ENCODE measurements at regions not wholly inside any gene's neighbourhood (a gene's known extent, or its start where the extent isn't known, plus 50 kb on each side); places are given as distances from the start of the nearest gene placed in this dataset.
A peak's percentile ranks its signal among the peaks of the same experiment; 100 is the strongest.

- POLR2A ChIA-PET (ENCODE audit: low non-redundant PET), result no interaction called here
- TF ChIP-seq CTCF (conservative IDR thresholded peaks at IDR 0.05; ENCODE audit: low read depth), result no peak
Observed at GRCh38 chr9:567128-567746, 274.3 kb upstream of the DMRT1 start.

GRCh38 chr9:567747-568305, 273.7 kb upstream of the DMRT1 start:
- no peak overlapping the region for H3K27ac ChIP-seq
- no peak for TF ChIP-seq CTCF (conservative IDR thresholded peaks at IDR 0.05; ENCODE audit: low read depth)
- CTCF ChIA-PET, result no interaction called here
- no peak for DNase-seq (ENCODE audit: low spot score)
- POLR2A ChIA-PET (ENCODE audit: low non-redundant PET), result no interaction called here

More at GRCh38 chr9:567128-567746, 274.3 kb upstream of the DMRT1 start:
- H3K27ac ChIP-seq, result no peak overlapping the region
- CTCF ChIA-PET, result no interaction called here
- DNase-seq (ENCODE audit: low spot score), result no peak

- DNase-seq (ENCODE audit: low spot score), result no peak
- ChIA-PET CTCF (no interaction called here), POLR2A (ENCODE audit: low non-redundant PET) (no interaction called here)
- no peak for TF ChIP-seq CTCF (conservative IDR thresholded peaks at IDR 0.05; ENCODE audit: low read depth)
- peak overlapping the region; percentile 21 for H3K27ac ChIP-seq
Observed at GRCh38 chr9:569296-569695, 272.2 kb upstream of the DMRT1 start.

GRCh38 chr9:570187-570586, 271.3 kb upstream of the DMRT1 start:
- H3K27ac ChIP-seq, result no peak overlapping the region
- TF ChIP-seq CTCF (conservative IDR thresholded peaks at IDR 0.05; ENCODE audit: low read depth), result no peak
- DNase-seq (ENCODE audit: low spot score), result no peak
- CTCF ChIA-PET, result no interaction called here
- POLR2A ChIA-PET (ENCODE audit: low non-redundant PET), result no interaction called here

GRCh38 chr9:571066-571465, 270.4 kb upstream of the DMRT1 start:
- POLR2A ChIA-PET (ENCODE audit: low non-redundant PET), result no interaction called here
- no peak for TF ChIP-seq CTCF (conservative IDR thresholded peaks at IDR 0.05; ENCODE audit: low read depth)
- no peak for DNase-seq (ENCODE audit: low spot score)
- no peak overlapping the region for H3K27ac ChIP-seq
- CTCF ChIA-PET, result no interaction called here

GRCh38 chr9:571741-572140, 269.8 kb upstream of the DMRT1 start:
- ChIA-PET POLR2A (ENCODE audit: low non-redundant PET) (no interaction called here), CTCF (interaction anchor here (0.7 kb wide), 1 partner anchor 15 kb away, joined by 3 read pairs; no protein-coding TSS in a partner anchor)
- no peak for TF ChIP-seq CTCF (conservative IDR thresholded peaks at IDR 0.05; ENCODE audit: low read depth)
- DNase-seq (ENCODE audit: low spot score), result no peak
- H3K27ac ChIP-seq, result no peak overlapping the region
